A549 (cell line): ENCODE measurements at regions not wholly inside any gene's neighbourhood (a gene's known extent, or its start where the extent isn't known, plus 50 kb on each side); places are given as distances from the start of the nearest gene placed in this dataset.

ENCODE experiments used
- ATAC-seq, 2 experiments: fragments of 200-7000 bp in 1 of 2; fragments of >200 bp in 1 of 2; cut with Nextera tagmentation in 1 of 2; cut with Tn5 transposase in 1 of 2; 3 replicates each; pipeline versions ENCODE4 v1.8.0 to v1.9.1; 2018 to 2020; ENCODE audit warnings: mild to moderate bottlenecking in 1 of 2, moderate library complexity in 1 of 2
- CTCF ChIA-PET: fragments of 300-600 bp; sonication (Branson Sonifier 250); formaldehyde crosslinking; extraction: SDS; loops from one replicate; lab custom pipeline; 2021; ENCODE audit warnings: antibody characterized with exemption, inconsistent platforms; lab: Yijun Ruan, JAX
- POLR2A ChIA-PET: fragments of 350-600 bp; formaldehyde crosslinking; extraction: SDS; loops from one replicate; lab custom pipeline; 2021; ENCODE audit warnings: antibody characterized with exemption, inconsistent platforms; lab: Yijun Ruan, JAX
- DNase-seq, 2 experiments: peaks; one replicate each; pipeline versions ENCODE4 v3.0.0 to v3.0.0-alpha.2; 2011 to 2016; ENCODE audit warnings: low read depth in 1 of 2, low spot score in 1 of 2
- FAIRE-seq: peaks from 2 replicates; lab custom pipeline; 2011; peaks lifted over from hg19 to GRCh38; lab: Jason Lieb, UNC
- H3K27ac ChIP-seq, 2 experiments: fragments of >200 bp; sonication (Bioruptor Twin); formaldehyde crosslinking; 3 replicates each; pipeline ENCODE4 v1.5.1; 2016 to 2017
- H3K4me1 ChIP-seq: fragments of >200 bp; sonication (Bioruptor Twin); formaldehyde crosslinking; 3 replicates; pipeline ENCODE4 v1.6.1; 2016
- H3K4me2 ChIP-seq: fragments of >200 bp; sonication (Bioruptor Twin); formaldehyde crosslinking; 3 replicates; pipeline ENCODE4 v1.6.1; 2016
- H3K4me3 ChIP-seq: fragments of >200 bp; sonication (Bioruptor Twin); formaldehyde crosslinking; 3 replicates; pipeline ENCODE4 v1.5.1; 2016
- H3K9me3 ChIP-seq: fragments of >200 bp; sonication (Bioruptor Twin); formaldehyde crosslinking; 3 replicates; pipeline ENCODE4 v1.6.1; 2016
- BCL3 ChIP-seq: fragments of >200 bp; sonication (Bioruptor Twin); formaldehyde crosslinking; IDR thresholded peaks from 3 replicates; pipeline ENCODE4 v1.6.1; 2016
- CBX8 ChIP-seq: fragments of 200-600 bp; sonication (generic); IDR thresholded peaks from 2 replicates; pipeline ENCODE4 v1.6.1; 2016
- CEBPB ChIP-seq, 2 experiments: fragments of >200 bp in 1 of 2; sonication (Bioruptor Twin) in 1 of 2; formaldehyde crosslinking in 1 of 2; IDR thresholded peaks; 2 replicates each; pipeline ENCODE4 v1.6.1; 2012 to 2016
- CHD2 ChIP-seq: fragments of 150-350 bp; IDR thresholded peaks from 2 replicates; pipeline ENCODE4 v1.6.1; 2014; ENCODE audit warnings: low read length; ENCODE audit not compliant: partially characterized antibody
- EHF ChIP-seq: fragments of 250-450 bp; sonication (Bioruptor Pico); IDR thresholded peaks from 2 replicates; pipeline ENCODE4 v1.5.0; 2020; ENCODE audit warnings: mild to moderate bottlenecking
- EHMT2 ChIP-seq: fragments of 200-600 bp; sonication (generic); IDR thresholded peaks from 2 replicates; pipeline ENCODE4 v1.6.1; 2016; ENCODE audit warnings: antibody characterized with exemption, low read depth, mild to moderate bottlenecking, moderate library complexity
- EP300 ChIP-seq, 2 experiments: fragments of >200 bp; sonication (Bioruptor Twin); formaldehyde crosslinking; IDR thresholded peaks; 2 replicates in 1 of 2; 3 replicates in 1 of 2; pipeline ENCODE4 v1.6.1; 2016 to 2017
- ESRRA ChIP-seq: fragments of 150-350 bp; IDR thresholded peaks from 2 replicates; pipeline ENCODE4 v1.6.1; 2014; ENCODE audit warnings: mild to moderate bottlenecking, low read length, borderline replicate concordance
- FOSL2 ChIP-seq, 2 experiments: fragments of 450-650 bp in 1 of 2; fragments of >200 bp in 1 of 2; sonication (Bioruptor Twin) in 1 of 2; formaldehyde crosslinking; IDR thresholded peaks; 2 replicates each; pipeline versions ENCODE4 v1.5.0 to v1.6.1; 2016 to 2020; ENCODE audit warnings: mild to moderate bottlenecking in 1 of 2, moderate library complexity in 1 of 2
- FOXS1 ChIP-seq: fragments of 250-450 bp; sonication (Bioruptor Pico); IDR thresholded peaks from 2 replicates; pipeline ENCODE4 v1.5.0; 2020; ENCODE audit warnings: mild to moderate bottlenecking, moderate library complexity
- HDAC2 ChIP-seq: fragments of 200-600 bp; sonication (generic); IDR thresholded peaks from 2 replicates; pipeline ENCODE4 v1.6.1; 2016
- HOXA7 ChIP-seq: fragments of 250-450 bp; sonication (Bioruptor Pico); IDR thresholded peaks from 2 replicates; pipeline ENCODE4 v1.5.0; 2020; ENCODE audit warnings: mild to moderate bottlenecking, moderate library complexity
- JUN ChIP-seq, 2 experiments: fragments of >200 bp; sonication (Bioruptor Twin); formaldehyde crosslinking; IDR thresholded peaks; 2 replicates in 1 of 2; 3 replicates in 1 of 2; pipeline ENCODE4 v1.6.1; 2016 to 2017
- JUNB ChIP-seq: fragments of >200 bp; sonication (Bioruptor Twin); formaldehyde crosslinking; IDR thresholded peaks from 2 replicates; pipeline ENCODE4 v1.6.1; 2016
- KDM5A ChIP-seq: fragments of 200-600 bp; sonication (generic); IDR thresholded peaks from 2 replicates; pipeline ENCODE4 v1.6.1; 2016; ENCODE audit warnings: antibody characterized with exemption, mild to moderate bottlenecking
- MYC ChIP-seq: IDR thresholded peaks from 2 replicates; pipeline ENCODE4 v1.6.1; 2012; ENCODE audit warnings: mild to moderate bottlenecking, inconsistent platforms, low read length, improper control_type of control experiment, borderline replicate concordance
- NFE2L2 ChIP-seq: fragments of 150-350 bp; conservative IDR thresholded peaks from 2 replicates; pipeline ENCODE4 v1.6.1; 2014; ENCODE audit warnings: low read length
- PHF8 ChIP-seq: fragments of 200-600 bp; sonication (generic); IDR thresholded peaks from 2 replicates; pipeline ENCODE4 v1.6.1; 2016; ENCODE audit warnings: low read depth, mild to moderate bottlenecking, antibody characterized with exemption, moderate library complexity, borderline replicate concordance
- POLR2A ChIP-seq: IDR thresholded peaks from 2 replicates; pipeline ENCODE4 v1.6.1; 2012; ENCODE audit warnings: mild to moderate bottlenecking, low read length
- POLR2AphosphoS2 ChIP-seq: conservative IDR thresholded peaks from 2 replicates; pipeline ENCODE4 v1.6.1; 2012; ENCODE audit warnings: low read length, improper control_type of control experiment, inconsistent platforms
- RAD21 ChIP-seq, 2 experiments: fragments of >200 bp in 1 of 2; sonication (Bioruptor Twin) in 1 of 2; formaldehyde crosslinking in 1 of 2; IDR thresholded peaks in 1 of 2; conservative IDR thresholded peaks in 1 of 2; 2 replicates in 1 of 2; 3 replicates in 1 of 2; pipeline ENCODE4 v1.6.1; 2012 to 2018; ENCODE audit warnings: inconsistent platforms in 1 of 2
- RARB ChIP-seq: fragments of 250-450 bp; sonication (Bioruptor Pico); IDR thresholded peaks from 2 replicates; pipeline ENCODE4 v1.8.0; 2021; ENCODE audit warnings: mild to moderate bottlenecking, moderate library complexity
- RCOR1 ChIP-seq: fragments of 150-350 bp; IDR thresholded peaks from 2 replicates; pipeline ENCODE4 v1.6.1; 2014; ENCODE audit warnings: antibody characterized with exemption, low read length, low read depth
- RFX5 ChIP-seq: fragments of 450-650 bp; IDR thresholded peaks from 2 replicates; pipeline ENCODE4 v1.7.1; 2014; ENCODE audit warnings: antibody characterized with exemption, mild to moderate bottlenecking, moderate library complexity
- SREBF2 ChIP-seq: fragments of 450-650 bp; IDR thresholded peaks from 2 replicates; pipeline ENCODE4 v1.6.1; 2014; ENCODE audit warnings: mild to moderate bottlenecking, moderate library complexity
- ZNF302 ChIP-seq: fragments of 250-450 bp; sonication (Bioruptor Pico); IDR thresholded peaks from 2 replicates; pipeline ENCODE4 v1.9.0; 2021; ENCODE audit warnings: inconsistent platforms, mild to moderate bottlenecking, moderate library complexity
- ZSCAN20 ChIP-seq: fragments of 250-450 bp; sonication (Bioruptor Pico); IDR thresholded peaks from 2 replicates; pipeline ENCODE4 v1.8.0; 2022; ENCODE audit warnings: mild to moderate bottlenecking, moderate library complexity
- WGBS: methylation state at CpG from one replicate; pipeline ENCODE4 v1.1.6; 2017; ENCODE audit errors: missing lambda C conversion rate; 5-methylcytosine and 5-hydroxymethylcytosine counted together
- TF ChIP-seq, protein P1 (sequence below): fragments of >200 bp; sonication (Bioruptor Twin); formaldehyde crosslinking; IDR thresholded peaks from 3 replicates; pipeline ENCODE4 v1.5.1; 2016
- TF ChIP-seq, protein P2 (sequence below): IDR thresholded peaks from 2 replicates; pipeline ENCODE4 v1.6.1; 2012
- TF ChIP-seq, protein P3 (sequence below): fragments of 200-600 bp; sonication (generic); IDR thresholded peaks from 2 replicates; pipeline ENCODE4 v1.6.1; 2016; ENCODE audit warnings: antibody characterized with exemption, mild to moderate bottlenecking, moderate library complexity

DNA sequence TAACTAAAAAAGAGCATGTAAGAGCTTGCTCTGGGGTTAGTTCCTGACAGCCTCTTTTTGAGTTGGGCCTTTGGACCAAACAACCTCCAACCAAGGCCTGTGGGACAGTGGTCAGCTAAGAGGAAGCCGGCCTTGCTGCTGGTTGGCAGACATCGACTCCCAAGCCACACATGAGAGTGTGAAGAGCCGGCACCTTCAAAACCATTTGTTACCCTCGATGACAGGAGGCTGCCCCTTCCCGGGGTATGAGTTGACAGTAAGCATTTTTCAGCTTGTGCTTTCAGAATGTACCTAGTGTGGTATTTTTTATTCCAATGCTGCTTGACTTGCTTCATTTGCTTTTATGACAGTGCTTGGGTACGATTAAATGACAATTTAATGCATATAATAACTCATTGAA, 168.6 kb upstream of the IGFBP7 start:
- TF ChIP-seq PHF8 (no peak), JUNB (no peak), EP300 (IDR thresholded peaks at IDR 0.05) (no peak), NFE2L2 (no peak), CHD2 (no peak), FOSL2 (IDR thresholded peaks at IDR 0.05) (no peak), FOSL2 (CRISPR knock-in tag; IDR thresholded peaks at IDR 0.05) (no peak)
- TF ChIP-seq, all 56 proteins: peak for 0
- no peak for FAIRE-seq
- DNase-seq, result no peak
- ChIA-PET POLR2A (no interaction called here), CTCF (interaction anchor here (0.8 kb wide), 1 partner anchor 115 kb away, joined by 3 read pairs; no protein-coding TSS in a partner anchor)
- Histone ChIP-seq H3K4me3 (no peak overlapping the region), H3K4me2 (no peak overlapping the region), H3K27ac (no peak overlapping the region), H3K9me3 (no peaks in the 10 kb centered on the region), H3K4me1 (no peaks in the 10 kb centered on the region)
- 71% methylated on average over 6 of the region's 6 CpGs for WGBS
- no peak for ATAC-seq

- no peak for ATAC-seq
- POLR2A ChIA-PET, result no interaction called here
- no peak for DNase-seq
- TF ChIP-seq EHF (CRISPR knock-in tag), result no peak
- no peak for TF ChIP-seq CBX8
- TF ChIP-seq SREBF2, result no peak
- TF ChIP-seq, protein P1, sequence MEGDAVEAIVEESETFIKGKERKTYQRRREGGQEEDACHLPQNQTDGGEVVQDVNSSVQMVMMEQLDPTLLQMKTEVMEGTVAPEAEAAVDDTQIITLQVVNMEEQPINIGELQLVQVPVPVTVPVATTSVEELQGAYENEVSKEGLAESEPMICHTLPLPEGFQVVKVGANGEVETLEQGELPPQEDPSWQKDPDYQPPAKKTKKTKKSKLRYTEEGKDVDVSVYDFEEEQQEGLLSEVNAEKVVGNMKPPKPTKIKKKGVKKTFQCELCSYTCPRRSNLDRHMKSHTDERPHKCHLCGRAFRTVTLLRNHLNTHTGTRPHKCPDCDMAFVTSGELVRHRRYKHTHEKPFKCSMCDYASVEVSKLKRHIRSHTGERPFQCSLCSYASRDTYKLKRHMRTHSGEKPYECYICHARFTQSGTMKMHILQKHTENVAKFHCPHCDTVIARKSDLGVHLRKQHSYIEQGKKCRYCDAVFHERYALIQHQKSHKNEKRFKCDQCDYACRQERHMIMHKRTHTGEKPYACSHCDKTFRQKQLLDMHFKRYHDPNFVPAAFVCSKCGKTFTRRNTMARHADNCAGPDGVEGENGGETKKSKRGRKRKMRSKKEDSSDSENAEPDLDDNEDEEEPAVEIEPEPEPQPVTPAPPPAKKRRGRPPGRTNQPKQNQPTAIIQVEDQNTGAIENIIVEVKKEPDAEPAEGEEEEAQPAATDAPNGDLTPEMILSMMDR, result no peak
- no peak for TF ChIP-seq RFX5
- TF ChIP-seq, all 56 proteins: peak for 0
- no peak overlapping the region for H3K4me3 ChIP-seq
- 31% methylated on average over 2 of the region's 2 CpGs for WGBS
- H3K4me1 ChIP-seq, result no peaks in the 10 kb centered on the region
- H3K9me3 ChIP-seq, result no peaks in the 10 kb centered on the region
- no peak for FAIRE-seq
- H3K4me2 ChIP-seq, result no peak overlapping the region
- CTCF ChIA-PET, result no interaction called here
- H3K27ac ChIP-seq, result no peak overlapping the region
These were observed 163.9 kb upstream of the IGFBP7 start for GRCh38 chr4:57274082-57274481.

GRCh38 chr4:57270346-57270745, 160.2 kb upstream of the IGFBP7 start:
- FAIRE-seq (no peak), DNase-seq (no peak), ATAC-seq (no peak)
- WGBS, result 36% methylated on average over 4 of the region's 7 CpGs
- Histone ChIP-seq H3K27ac (no peak overlapping the region), H3K4me1 (no peaks in the 10 kb centered on the region), H3K4me2 (no peak overlapping the region), H3K9me3 (no peaks in the 10 kb centered on the region), H3K4me3 (no peak overlapping the region)
- CTCF ChIA-PET, result interaction anchor here (0.6 kb wide), 1 partner anchor 333 kb away, joined by 3 read pairs; no protein-coding TSS in a partner anchor
- POLR2A ChIA-PET, result no interaction called here
- TF ChIP-seq ZSCAN20 (CRISPR knock-in tag) (no peak), CEBPB (IDR thresholded peaks at IDR 0.05) (no peak), ESRRA (no peak), POLR2AphosphoS2 (no peak), HDAC2 (no peak), RAD21 (conservative IDR thresholded peaks at IDR 0.05 in 1 of 2, IDR thresholded peaks at IDR 0.05 in 1 of 2) (no peak), POLR2A (no peak), JUN (IDR thresholded peaks at IDR 0.05) (no peak), KDM5A (no peak), FOXS1 (no peak), BCL3 (no peak), RCOR1 (no peak), ZNF302 (CRISPR knock-in tag) (no peak), MYC (no peak), HOXA7 (CRISPR knock-in tag) (no peak), RARB (no peak), EHMT2 (no peak)
- TF ChIP-seq, protein P2, sequence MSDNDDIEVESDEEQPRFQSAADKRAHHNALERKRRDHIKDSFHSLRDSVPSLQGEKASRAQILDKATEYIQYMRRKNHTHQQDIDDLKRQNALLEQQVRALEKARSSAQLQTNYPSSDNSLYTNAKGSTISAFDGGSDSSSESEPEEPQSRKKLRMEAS, result no peak
- TF ChIP-seq, protein P3, sequence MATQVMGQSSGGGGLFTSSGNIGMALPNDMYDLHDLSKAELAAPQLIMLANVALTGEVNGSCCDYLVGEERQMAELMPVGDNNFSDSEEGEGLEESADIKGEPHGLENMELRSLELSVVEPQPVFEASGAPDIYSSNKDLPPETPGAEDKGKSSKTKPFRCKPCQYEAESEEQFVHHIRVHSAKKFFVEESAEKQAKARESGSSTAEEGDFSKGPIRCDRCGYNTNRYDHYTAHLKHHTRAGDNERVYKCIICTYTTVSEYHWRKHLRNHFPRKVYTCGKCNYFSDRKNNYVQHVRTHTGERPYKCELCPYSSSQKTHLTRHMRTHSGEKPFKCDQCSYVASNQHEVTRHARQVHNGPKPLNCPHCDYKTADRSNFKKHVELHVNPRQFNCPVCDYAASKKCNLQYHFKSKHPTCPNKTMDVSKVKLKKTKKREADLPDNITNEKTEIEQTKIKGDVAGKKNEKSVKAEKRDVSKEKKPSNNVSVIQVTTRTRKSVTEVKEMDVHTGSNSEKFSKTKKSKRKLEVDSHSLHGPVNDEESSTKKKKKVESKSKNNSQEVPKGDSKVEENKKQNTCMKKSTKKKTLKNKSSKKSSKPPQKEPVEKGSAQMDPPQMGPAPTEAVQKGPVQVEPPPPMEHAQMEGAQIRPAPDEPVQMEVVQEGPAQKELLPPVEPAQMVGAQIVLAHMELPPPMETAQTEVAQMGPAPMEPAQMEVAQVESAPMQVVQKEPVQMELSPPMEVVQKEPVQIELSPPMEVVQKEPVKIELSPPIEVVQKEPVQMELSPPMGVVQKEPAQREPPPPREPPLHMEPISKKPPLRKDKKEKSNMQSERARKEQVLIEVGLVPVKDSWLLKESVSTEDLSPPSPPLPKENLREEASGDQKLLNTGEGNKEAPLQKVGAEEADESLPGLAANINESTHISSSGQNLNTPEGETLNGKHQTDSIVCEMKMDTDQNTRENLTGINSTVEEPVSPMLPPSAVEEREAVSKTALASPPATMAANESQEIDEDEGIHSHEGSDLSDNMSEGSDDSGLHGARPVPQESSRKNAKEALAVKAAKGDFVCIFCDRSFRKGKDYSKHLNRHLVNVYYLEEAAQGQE, result no peak
